ENCODE measurements at regions not wholly inside any gene's neighbourhood (a gene's known extent, or its start where the extent isn't known, plus 50 kb on each side); places are given as distances from the start of the nearest gene placed in this dataset.

DNA sequence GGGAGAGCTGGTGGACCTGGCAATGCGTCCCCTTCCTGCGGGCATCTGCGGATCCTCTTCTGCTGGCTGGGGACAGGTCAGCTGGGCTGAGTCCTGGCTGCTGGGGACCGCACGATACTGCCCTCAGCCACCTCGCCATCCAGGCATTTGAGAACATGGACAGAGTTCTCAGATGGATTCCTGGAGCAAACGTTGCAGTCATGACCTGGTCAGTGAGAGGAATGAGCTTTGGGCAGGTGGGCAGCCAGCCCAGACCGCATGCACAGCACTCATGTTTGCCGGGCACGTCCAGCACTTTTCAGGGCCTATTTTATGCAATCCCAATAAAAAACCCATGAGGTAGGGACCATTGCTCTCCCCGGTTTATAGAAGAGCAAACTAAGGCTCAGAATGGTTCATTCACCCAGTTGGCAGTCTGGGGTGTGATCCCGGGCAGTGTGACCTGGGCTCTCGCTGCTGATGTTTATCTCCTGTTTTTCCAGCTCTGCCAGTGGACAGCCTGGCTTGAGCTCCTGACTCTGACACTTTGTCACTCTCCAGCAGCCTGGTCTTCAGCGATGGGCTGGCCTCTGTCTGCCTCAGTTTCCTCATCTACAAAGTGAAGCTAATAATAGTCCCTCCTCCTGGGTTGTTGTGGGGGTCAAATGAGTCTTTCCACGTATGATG, 294.7 kb downstream of the IRF8 start:
- no peak for DNase-seq
- ATAC-seq = no peak
- intact Hi-C loops (cut with DNase I) = no loop called here

DNA sequence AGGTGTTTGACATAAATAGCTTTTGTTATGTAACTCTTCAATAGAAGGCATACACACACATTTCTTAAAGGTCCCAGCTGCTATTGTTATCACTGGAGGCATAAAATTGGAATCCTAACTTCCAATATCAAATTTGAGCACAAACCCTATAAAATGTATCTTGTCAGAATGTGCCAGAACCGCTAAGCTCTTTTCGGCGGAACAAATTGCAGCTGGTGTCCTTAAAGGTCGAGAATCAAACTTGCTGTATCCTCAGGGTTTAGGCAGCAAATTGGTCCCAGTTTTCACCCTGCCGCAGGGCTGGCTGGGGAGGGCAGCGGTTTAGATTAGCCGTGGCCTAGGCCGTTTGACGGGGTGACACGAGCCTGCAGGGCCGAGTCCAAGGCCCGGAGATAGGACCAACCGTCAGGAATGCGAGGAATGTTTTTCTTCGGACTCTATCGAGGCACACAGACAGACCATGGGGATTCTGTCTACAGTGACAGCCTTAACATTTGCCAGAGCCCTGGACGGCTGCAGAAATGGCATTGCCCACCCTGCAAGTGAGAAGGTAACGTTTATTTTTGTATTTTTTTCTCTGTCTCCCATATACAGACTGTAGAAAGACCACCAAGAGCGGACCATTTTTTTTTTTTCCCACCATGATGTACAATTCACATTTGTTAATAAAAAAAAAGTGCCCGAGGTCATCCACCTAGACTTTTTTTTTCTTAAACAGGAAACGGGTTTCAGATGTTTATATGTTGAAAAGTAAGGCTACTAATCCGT, 297.1 kb downstream of the IRF8 start:
- no peak for ATAC-seq
- DNase-seq = no peak
- intact Hi-C loops (cut with DNase I) = no loop called here

DNA sequence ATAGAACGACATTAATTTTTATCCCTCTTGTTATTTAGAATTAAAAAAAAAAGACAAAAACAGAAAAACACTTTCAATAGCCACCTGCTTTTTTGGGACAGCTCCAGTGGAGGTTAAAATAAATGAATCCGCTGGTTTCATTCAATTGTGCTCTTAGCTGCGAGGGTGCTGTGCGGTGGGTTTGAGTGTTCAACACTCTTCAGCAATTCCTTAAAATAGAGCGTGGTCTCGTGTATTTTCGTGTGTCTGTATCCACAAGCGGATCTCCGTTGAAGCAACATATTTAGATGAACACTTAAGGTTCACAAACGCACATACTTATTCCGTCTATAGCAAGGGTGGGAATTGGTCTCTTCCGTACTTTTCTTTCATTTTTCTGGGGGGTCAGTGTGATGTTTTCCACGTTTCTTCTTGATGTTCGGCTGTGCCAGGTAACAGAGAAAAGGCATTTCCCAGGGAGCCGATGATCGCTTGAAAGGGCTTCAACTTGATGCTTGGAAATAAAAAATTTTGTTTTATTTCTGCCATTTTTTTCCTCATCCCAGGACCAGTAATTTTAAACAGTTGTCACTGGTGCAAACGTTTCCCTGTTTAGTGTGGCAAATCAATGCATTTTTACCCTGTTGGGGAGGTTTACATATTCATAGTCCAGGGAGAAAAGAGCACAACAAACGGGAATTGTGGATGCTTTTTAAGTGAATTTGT, 297.9 kb downstream of the IRF8 start:
- DNase-seq (no peak), ATAC-seq (no peak)
- intact Hi-C loops (cut with DNase I) = no loop called here

DNA sequence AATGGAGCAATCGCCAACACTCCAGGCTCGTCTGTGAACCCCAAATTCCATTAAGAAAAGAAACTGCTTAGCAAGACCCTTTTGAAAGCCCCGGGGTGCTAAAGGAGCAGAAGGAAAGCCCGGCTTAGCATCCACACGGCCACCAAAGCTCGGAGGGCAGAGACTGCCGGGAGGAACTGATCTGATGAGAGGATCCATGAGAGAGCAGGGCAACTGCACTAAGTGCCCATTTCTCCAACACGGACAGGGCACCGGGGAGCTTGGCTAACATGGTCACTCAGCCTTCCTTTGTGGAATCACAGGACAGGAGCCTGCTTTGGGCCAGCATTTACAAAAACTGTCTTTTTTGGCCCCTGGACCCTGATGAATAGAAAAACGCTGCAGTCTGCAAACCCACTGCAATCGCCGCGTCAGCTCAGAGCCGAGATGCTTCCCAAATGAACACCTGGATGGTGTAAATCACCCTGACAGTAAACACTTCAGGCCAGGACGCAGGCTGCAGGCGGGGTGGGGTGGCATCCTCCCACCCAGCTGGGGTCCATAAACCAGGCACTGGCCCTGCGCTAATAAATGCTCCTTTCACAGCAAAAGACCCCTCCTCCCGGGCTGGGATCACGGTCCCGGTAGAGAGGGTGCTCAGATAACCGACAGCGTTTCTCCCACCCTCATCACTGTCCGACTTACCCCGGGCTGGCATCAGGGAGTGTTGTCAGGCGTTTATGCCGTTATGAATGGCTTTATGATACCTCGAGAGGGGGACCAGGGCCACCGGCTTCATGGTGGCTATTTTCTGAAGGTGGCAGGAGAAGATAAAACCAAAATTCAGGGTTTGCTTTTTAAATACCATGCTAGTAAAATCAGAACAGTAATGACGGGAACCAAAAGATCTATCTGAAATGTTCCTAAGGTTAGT, 299.5 kb downstream of the IRF8 start:
- DNase-seq (no peak), ATAC-seq (no peak)
- intact Hi-C loops (cut with DNase I) = no loop called here

DNA sequence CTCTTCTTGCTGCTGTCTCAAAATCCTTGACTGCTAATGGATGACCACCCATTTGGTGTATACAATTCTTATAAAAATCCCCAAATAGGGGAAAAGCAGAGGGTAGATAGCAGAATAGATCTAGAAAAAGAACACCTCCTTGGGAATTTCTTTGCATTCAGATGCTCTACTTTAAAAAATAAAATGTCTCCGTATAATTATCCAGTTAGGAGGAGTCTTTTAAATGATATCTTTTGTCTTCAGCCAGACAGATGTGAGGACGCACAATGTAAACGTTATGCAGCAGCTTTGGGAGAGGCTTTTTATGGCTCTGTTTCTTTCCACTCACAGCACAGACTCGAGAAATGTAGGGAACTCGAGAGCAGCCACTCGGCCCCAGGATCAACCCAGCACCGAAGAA, 300.2 kb downstream of the IRF8 start:
- intact Hi-C loops (cut with DNase I) = no loop called here
- DNase-seq (no peak), ATAC-seq (no peak)

DNA sequence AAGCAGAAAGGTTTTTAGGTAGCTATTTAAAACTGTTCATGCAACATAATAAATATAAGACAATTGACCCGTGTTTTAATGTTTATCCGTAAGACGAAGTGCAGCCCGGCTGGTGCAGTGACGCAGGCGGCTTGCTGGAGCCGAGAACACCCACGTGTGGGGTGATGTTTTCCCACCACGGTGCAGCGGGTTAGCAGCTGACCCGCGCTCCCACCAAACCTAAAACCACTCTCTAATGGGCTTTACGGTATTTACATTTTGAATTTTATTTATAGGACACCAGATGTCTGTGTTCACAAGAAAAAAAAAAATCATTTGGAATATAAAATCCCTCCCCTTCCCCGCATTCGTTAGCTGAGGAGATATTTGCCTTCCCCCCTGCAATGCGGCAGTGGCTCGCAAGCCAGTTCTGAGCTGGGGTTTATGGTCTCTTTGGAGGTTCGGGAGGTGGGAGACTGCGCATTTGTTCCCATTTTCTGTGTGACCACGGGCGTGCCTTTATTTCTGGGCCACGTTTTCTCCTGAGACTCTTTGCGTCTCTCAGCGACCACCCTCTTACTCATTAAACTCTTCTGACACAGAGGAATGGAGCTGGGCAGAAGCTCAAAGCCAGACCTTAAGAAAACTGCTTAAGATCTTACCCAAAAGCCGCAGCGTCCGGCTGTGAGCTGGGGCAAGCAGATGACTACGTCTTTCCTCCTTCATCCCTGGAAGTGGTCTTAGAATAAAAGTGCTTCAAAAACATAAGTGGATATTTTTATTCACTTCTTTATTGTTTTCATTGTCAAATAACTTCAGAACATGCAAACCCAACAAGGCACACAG, 301.1 kb downstream of the IRF8 start:
- intact Hi-C loops (cut with DNase I) = no loop called here
- no peak for ATAC-seq
- no peak for DNase-seq

DNA sequence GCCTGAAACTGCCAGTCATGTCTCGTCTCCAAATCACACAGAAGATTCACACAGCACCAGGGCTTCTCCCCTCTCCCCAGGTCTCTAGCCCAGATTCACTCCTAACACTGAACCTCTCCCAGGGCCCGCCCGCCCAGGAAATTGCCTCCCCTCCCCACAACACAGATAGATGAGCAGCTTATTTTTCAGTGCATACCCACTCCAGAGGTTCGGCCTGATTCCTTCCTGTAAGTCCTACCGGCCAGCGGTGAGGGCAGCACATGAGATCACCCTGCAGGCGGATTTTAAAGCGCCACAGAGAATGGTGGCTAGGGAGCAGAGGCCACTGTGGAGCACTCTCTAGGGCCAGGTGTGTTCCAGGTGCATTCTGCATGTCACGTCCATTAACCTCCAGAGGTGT, 301.8 kb downstream of the IRF8 start:
- no peak for ATAC-seq
- intact Hi-C loops (cut with DNase I) = no loop called here
- DNase-seq = no peak

DNA sequence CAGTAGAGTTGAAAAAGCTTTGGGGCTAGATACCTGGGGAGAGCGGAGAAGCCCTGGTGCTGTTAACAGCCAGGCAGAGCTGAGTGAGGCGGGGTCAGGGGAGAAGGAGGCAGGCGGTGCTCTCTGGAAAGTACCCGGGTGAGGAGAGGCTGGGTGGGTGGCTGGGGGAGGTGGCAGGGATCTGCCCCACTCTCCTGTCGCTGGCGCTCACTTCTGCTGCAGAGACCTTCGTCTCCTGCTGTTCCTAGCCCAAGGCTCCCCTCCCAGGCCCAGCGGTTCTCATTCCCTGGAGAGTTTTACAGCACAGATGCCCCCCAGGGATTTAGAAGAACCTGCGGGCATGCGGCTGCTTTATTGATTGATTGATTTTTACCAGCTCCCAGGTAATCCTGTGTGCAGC, 302.8 kb downstream of the IRF8 start:
- no peak for ATAC-seq
- intact Hi-C loops (cut with DNase I) = no loop called here

DNA sequence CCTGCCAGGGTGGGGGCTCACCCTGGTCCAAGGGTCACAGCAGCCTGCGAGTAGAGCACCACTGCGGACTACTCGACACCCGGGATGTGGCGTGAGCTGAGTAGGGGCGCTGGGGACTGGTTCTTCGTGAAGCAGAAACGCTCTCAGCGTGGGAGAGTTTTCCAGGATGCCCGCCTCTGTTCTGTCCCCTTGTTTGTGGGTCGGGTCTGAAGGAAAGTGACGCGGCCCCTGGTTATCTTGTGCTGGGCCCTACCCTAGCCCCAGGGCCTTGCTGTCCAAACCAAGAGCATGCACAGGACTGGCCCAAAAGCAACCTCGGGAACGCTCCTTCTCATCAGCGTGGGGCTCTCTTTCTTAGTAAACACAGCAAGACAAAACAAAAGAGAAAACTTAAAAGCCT, 303.3 kb downstream of the IRF8 start:
- intact Hi-C loops (cut with DNase I) = no loop called here
- no peak for ATAC-seq
- DNase-seq = no peak

More for the DNA sequence above, 302.8 kb downstream of the IRF8 start:
- DNase-seq = no peak

DNA sequence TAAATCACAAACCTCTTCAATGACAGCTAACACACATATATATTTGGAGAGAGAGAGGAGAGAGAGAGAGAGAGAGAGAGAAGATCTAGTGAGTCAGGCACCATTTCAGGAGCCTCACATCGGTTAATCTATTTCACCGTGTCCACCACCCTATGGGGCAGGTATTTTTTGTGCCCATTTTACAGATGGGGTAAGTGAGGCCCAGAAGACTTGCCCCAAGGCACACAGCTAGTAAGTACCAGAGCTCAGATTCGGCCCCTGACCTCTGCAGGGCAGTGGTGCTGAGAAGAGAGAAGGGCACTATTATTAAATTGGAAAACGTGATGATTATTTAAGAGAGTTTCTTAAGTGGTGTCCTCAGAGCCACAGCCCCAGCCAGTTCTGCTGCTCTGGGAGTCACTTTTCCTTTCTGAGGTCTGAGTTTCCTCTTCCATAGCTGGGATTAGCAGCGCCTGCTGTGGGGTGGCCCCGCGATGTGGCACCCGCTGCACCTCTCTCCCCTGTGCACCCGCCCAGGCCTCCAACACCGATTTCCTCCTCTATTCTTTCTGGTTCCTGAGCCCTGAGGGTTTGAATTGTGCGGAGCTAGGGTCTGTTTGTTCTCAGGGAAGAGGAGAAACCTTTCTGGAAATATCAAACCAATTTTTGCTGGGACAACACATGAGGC, 303.9 kb downstream of the IRF8 start:
- intact Hi-C loops (cut with DNase I) = no loop called here
- no peak for ATAC-seq
- DNase-seq = no peak

DNA sequence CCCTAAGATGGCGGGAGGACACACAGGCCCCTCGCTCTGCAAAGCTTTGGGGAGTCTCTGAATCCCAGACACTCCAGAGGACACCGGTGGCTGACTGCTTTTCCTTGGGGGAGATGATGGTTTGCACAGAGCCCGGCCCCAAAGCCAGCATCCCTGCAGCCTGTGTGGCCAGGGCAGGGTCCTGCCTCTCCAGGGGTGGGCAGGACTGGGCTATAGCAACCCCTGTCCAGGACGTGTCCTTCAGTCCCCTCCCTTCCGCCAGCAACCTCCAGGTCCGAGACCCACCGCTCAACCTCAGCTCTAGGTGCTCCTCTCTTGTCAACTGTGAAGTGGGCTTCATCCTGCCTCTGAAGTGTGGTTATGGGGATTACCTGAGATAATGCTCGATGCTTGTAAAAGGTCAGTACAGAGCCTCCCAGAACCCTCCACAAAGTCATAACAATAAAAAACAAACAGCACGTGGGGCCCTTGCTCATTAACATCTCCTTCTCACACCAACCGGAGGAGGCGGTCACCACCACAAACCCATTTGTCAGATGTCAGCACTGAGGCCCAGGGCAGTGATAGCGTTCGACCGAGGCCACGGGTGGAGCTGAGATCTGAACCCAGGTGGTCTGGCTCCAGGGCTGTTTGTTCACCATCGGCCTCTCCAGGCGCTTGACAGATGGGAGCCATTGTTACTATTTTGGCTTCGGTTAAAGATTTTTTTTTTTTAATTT, 304.8 kb downstream of the IRF8 start:
- intact Hi-C loops (cut with DNase I) = no loop called here
- ATAC-seq (no peak), DNase-seq (no peak)

DNA sequence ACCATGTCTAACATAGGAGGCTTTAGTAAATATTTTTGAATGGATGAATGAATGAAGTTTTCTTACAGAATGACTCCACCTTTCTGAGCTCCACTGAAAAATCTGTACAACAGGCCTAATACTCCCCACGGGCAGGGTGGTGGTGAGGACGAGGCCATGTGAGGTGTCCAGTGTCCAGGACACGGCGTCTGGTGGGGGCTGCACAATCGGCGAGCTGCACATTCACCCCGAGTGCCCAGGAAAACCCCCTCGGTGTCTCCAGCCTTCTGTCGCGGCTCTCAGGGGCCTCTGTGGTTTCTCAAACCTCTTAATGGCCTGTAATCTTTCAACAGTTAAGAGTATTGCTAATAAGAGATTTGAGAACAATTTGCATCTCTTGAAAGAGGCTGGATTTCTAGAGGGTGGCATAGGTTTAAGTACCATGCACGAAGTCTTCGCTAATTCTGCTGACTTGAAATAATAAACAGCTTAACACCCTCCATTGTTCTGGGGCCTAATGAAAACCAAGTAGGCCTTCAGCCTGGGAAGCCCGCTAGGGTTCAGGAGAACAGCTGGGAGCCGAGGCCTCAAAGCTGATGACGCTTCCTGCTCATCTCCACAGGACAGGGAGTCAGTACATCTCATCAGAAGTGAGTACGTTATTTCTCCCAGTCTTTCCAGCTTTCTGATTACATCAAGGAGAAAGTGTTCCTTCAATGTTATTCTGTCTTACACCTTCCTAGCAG, 304.6 kb upstream of the FOXF1 start:
- no peak for ATAC-seq

DNA sequence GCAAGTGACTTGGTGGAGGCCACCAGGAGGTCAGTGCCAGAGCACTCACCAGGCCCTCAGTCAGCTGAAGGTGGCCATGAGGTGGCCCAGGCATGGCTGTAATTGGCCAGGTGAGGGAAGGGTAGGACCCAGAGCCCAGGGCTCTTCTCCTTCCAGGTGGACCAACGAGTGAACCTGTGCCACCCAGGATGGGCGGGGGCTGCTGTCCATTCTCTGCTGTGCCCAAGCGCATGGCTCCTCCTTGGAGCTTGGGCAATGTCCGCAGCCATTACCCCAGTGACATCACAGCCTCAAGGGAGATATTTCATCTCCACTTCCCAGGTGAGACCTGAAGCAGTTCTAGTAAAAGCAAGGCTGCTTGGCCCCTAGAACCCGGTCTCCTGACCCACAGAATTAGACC, 303.0 kb upstream of the FOXF1 start:
- ATAC-seq (no peak), DNase-seq (no peak)
- intact Hi-C loops (cut with DNase I) = no loop called here

More for the DNA sequence above, 304.6 kb upstream of the FOXF1 start:
- intact Hi-C loops (cut with DNase I) = no loop called here
- no peak for DNase-seq

DNA sequence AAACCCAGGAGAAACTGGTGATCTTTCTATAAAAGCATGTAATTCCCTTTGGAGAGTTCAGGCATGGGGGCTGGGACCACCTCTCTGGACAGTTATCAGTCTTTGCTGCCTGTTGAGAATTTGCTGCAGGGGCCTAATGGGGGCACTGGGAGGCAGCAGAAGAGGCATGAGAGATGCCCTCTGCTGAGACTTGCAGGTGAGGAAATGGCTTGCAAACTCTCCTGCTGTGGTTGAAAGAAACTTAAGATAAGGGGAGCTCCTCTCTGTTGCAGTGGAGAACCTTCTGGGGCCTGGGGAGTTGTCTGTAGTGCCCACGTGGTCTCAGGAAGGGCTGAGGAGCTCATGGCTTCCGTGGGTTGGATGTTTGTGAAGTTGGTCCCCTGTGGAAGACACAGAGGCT, 301.1 kb upstream of the FOXF1 start:
- ATAC-seq = no peak
- intact Hi-C loops (cut with DNase I) = no loop called here
- no peak for DNase-seq

DNA sequence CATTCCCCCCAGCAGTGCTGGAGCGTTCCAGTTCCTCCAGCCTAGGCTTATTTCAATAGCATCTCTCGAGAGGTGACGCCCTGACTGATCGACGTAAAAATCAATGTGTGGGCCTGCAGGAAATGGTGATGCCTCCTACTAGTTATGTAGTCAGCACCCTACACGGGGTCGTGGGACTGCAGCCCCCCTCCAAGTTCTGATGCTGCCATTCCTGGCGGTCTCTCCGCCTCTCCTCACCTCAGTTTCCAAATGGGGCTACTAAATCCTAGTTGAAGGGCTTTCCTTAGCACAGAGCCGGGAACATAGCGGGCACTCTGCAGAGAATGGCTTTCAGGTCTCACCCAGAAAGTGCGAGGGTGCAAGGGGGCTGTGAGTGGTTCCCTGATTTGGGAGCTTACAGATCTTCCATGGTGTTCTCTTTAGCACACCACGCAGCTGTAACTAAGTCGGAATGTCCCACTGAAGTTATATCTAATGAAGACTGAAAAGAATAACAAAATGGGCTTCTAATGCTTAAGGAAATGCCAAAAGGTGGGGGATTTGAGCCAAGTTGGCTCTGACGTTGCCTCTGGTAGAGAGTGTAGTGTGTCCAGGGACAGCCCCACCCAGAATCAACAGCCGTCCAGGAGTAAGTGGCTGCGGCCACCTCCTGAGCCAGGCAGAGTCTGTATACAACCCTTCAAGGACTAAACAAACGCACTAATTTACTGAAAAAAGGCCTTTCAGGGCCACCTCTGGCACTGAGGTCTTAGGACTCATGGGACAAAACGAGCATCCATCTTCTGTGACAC, 299.7 kb upstream of the FOXF1 start:
- ATAC-seq = no peak
- no peak for DNase-seq
- intact Hi-C loops (cut with DNase I) = no loop called here

DNA sequence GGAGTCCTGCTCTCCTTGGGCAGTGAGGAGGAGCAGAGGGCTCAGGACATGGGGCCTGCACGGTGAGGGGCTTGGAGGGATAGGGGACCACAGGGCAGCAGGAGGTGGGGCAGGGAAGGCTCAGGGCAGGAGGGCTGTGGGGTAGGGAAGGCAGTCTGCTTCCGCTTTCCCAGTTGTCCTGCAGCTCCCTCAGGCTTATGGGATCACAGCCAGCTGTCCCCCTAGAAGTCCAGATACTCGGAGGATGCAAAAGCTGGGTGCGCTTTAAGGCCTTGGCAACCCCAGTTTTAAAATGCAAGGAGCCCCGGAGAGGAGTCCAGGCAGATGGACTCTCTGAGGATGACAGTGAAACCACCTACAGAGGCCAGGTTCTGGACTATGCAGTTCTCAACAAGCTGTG, 299.1 kb upstream of the FOXF1 start:
- no peak for DNase-seq
- intact Hi-C loops (cut with DNase I) = no loop called here
- ATAC-seq = no peak
